Body of pancreas (tissue), 4 donors: ENCODE measurements at regions not wholly inside any gene's neighbourhood (a gene's known extent, or its start where the extent isn't known, plus 50 kb on each side); places are given as distances from the start of the nearest gene placed in this dataset.

ENCODE experiments used
- ATAC-seq: fragments of 150-250 bp; one replicate; pipeline ENCODE4 v1.9.1; 2016
- DNase-seq, 4 donors: peaks; one replicate each; pipeline ENCODE4 v3.0.0-alpha.2; 2019
- H3K27ac ChIP-seq, 4 donors: fragments of 200-600 bp; sonication (generic); 1 replicate in 3 of 4; 2 replicates in 1 of 4; pipeline versions ENCODE4 v1.5.1 to v1.6.1; 2016 to 2019; ENCODE audit warnings: mild to moderate bottlenecking in 1 of 4, mixed read lengths in 1 of 4, moderate library complexity in 1 of 4
- H3K27me3 ChIP-seq, 2 donors: fragments of 200-600 bp; sonication (generic); one replicate each; pipeline ENCODE4 v1.6.0; 2016; ENCODE audit warnings: mild to moderate bottlenecking in 1 of 2
- H3K36me3 ChIP-seq, 2 donors: fragments of 200-600 bp; sonication (generic); replicated peaks in 1 of 2; 2 replicates each; pipeline ENCODE4 v1.5.1; 2016; ENCODE audit warnings: low read depth in 2 of 2; ENCODE audit not compliant: insufficient read depth in 1 of 2
- H3K4me1 ChIP-seq: fragments of 200-600 bp; sonication (generic); one replicate; pipeline ENCODE4 v1.6.0; 2016
- H3K4me3 ChIP-seq, 2 donors: fragments of 200-600 bp; sonication (generic); 1 replicate in 1 of 2; 2 replicates in 1 of 2; pipeline ENCODE4 v1.5.1; 2016 to 2019
- H3K9me3 ChIP-seq, 3 donors: fragments of 200-600 bp; sonication (generic); 1 replicate in 2 of 3; 2 replicates in 1 of 3; pipeline ENCODE4 v1.5.1; 2016
- POLR2A ChIP-seq, 3 donors: fragments of 450-650 bp; IDR thresholded peaks; one replicate each; pipeline ENCODE4 v1.6.1; 2016; ENCODE audit warnings: antibody characterized with exemption in 3 of 3, mild to moderate bottlenecking in 2 of 3
- WGBS, 2 donors: methylation state at CpG; one replicate each; pipeline ENCODE4 v1.1.5; 2017; 5-methylcytosine and 5-hydroxymethylcytosine counted together
- intact Hi-C: fragments of 100-400 bp; cut with DNase I; formaldehyde crosslinking; loops from one replicate; pipeline ENCODE4 v1.15.1; 2023
- TF ChIP-seq, protein P1 (sequence below), 7 experiments: fragments of 450-650 bp in 4 of 7; fragments of 200-600 bp in 3 of 7; sonication (generic) in 3 of 7; IDR thresholded peaks; one replicate each; pipeline ENCODE4 v1.5.1; 2016 to 2019; ENCODE audit warnings: antibody characterized with exemption in 7 of 7

DNA sequence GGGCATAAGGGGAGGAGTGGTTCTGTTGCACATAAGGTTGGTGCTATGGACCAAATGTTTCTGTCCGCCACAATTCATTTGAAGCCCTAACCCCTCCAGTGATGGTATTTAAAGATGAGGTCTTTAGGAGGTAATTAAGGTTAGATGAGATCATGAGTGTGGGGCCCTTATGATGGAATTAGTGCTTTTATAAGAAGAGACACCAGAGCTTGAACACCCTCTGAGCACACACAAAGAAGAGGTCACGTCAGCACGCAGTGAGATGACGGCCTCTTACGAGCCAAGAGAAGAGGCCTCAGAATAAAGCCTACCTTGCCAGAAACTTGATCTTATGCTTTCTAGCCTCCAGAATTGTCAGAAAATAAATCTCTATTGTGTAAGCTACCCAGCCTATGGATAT, 386.4 kb upstream of the CYRIA start:
- WGBS, 2 donors: 86 to 91% methylated on average over 5 of the region's 5 CpGs
- H3K36me3 ChIP-seq: no peaks in the 10 kb centered on the region
- no peaks in the 10 kb centered on the region for H3K4me1 ChIP-seq
- H3K27me3 ChIP-seq: no peaks in the 10 kb centered on the region
- TF ChIP-seq, protein P1, sequence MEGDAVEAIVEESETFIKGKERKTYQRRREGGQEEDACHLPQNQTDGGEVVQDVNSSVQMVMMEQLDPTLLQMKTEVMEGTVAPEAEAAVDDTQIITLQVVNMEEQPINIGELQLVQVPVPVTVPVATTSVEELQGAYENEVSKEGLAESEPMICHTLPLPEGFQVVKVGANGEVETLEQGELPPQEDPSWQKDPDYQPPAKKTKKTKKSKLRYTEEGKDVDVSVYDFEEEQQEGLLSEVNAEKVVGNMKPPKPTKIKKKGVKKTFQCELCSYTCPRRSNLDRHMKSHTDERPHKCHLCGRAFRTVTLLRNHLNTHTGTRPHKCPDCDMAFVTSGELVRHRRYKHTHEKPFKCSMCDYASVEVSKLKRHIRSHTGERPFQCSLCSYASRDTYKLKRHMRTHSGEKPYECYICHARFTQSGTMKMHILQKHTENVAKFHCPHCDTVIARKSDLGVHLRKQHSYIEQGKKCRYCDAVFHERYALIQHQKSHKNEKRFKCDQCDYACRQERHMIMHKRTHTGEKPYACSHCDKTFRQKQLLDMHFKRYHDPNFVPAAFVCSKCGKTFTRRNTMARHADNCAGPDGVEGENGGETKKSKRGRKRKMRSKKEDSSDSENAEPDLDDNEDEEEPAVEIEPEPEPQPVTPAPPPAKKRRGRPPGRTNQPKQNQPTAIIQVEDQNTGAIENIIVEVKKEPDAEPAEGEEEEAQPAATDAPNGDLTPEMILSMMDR (IDR thresholded peaks at IDR 0.05): no peak
- TF ChIP-seq POLR2A (IDR thresholded peaks at IDR 0.05): no peak
- ATAC-seq: no peak
- H3K4me3 ChIP-seq: no peak overlapping the region
- H3K27ac ChIP-seq: no peak overlapping the region
- H3K9me3 ChIP-seq: no peaks in the 10 kb centered on the region
- intact Hi-C loops: no loop called here
- DNase-seq: no peak

DNA sequence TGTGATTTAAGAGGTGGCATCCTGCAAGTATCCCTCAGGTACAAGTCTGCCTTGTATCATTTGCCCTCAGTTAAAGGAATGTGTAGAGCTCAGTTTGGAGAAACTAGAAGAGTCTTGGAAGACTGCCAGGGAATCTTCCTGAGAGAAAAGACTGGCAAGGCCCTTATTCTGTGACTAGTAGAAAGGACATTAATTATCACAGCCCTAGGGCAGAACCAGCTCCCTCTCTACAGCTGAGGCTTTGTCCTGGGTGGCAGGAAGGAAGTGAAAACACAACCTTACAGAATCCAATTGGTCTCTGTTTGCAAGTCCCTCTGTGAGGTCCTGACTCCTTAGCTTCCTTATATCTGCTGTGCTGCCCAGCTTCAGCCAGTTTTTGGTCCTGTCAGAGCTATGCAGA, 385.9 kb upstream of the CYRIA start:
- no peak for TF ChIP-seq POLR2A (IDR thresholded peaks at IDR 0.05)
- TF ChIP-seq, protein P1 (IDR thresholded peaks at IDR 0.05): no peak
- Histone ChIP-seq H3K27me3 (no peaks in the 10 kb centered on the region), H3K4me3 (no peak overlapping the region), H3K36me3 (no peaks in the 10 kb centered on the region), H3K27ac (no peak overlapping the region), H3K4me1 (no peaks in the 10 kb centered on the region), H3K9me3 (no peaks in the 10 kb centered on the region)
- DNase-seq (no peak), ATAC-seq (no peak)
- intact Hi-C loops: no loop called here

DNA sequence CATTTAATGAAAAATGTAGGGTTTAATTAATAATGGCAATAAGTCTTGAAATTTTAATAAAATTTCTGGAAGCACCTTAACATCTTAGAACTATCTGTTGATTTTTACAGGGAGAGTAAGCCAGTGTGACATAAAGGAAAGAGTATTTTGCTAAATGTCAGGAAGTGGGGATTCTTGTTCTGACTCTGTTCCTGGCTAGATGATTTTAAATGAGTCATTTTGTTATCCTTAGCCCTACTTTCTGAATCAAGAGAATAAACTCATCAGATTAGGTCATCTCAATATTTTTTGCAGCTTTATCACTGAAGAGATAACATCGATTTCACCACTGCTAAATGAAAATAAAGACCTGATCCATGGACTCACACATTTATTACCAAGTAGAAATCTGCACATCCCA, 377.5 kb upstream of the CYRIA start:
- H3K27me3 ChIP-seq: no peaks in the 10 kb centered on the region
- 47 to 60% methylated on average over 1 of the region's 1 CpG for WGBS, 2 donors
- no peaks in the 10 kb centered on the region for H3K36me3 ChIP-seq
- intact Hi-C loops: no loop called here
- DNase-seq: no peak
- TF ChIP-seq POLR2A (IDR thresholded peaks at IDR 0.05): no peak
- TF ChIP-seq, protein P1 (IDR thresholded peaks at IDR 0.05): no peak
- no peak overlapping the region for H3K27ac ChIP-seq
- no peaks in the 10 kb centered on the region for H3K4me1 ChIP-seq
- no peak for ATAC-seq
- H3K9me3 ChIP-seq: no peaks in the 10 kb centered on the region
- H3K4me3 ChIP-seq: no peak overlapping the region

DNA sequence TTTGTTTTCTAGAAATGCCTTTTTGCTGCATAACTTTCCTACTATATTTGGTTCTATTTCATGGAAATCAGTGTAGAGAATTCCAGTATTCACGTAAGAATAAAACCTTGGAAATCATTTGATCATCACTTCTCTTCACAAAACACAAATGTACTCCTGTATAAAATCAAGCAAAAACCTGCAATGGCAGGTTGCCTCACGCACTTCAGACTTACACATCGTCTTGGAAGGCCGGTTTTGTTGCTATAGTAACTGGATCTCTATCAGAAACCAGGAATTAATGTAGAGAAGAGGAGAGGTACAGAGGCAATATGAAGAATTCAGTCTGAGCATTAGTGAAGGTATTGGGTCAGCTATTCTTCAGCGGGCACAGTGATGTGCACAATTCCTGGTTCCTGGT, 370.7 kb upstream of the CYRIA start:
- H3K9me3 ChIP-seq: no peaks in the 10 kb centered on the region
- no peaks in the 10 kb centered on the region for H3K4me1 ChIP-seq
- H3K36me3 ChIP-seq: no peaks in the 10 kb centered on the region
- 68 to 69% methylated on average over 5 of the region's 5 CpGs for WGBS, 2 donors
- intact Hi-C loops: no loop called here
- DNase-seq: no peak
- H3K4me3 ChIP-seq: no peak overlapping the region
- no peaks in the 10 kb centered on the region for H3K27me3 ChIP-seq
- ATAC-seq: no peak
- no peak overlapping the region for H3K27ac ChIP-seq
- TF ChIP-seq POLR2A (IDR thresholded peaks at IDR 0.05): no peak
- TF ChIP-seq, protein P1 (IDR thresholded peaks at IDR 0.05): no peak

DNA sequence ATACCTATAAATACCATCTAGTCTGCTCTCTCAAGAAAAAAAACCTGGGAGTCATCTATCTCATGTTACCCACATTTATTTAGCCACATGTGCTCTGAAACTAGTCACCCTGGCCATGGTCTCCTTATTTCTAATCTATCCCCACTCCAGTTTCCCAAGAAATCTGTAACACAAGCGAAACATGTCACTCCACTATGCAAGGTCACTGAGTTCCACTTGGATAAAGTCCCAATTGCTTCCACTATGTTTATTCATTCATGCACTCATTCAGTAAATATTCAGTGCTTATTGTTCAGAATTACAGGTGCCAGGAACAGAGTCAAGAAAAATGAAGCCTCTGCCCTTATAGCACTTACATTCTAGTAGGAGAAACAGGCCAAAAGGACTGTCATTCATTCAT, 369.4 kb upstream of the CYRIA start:
- Histone ChIP-seq H3K4me3 (no peak overlapping the region), H3K27ac (no peak overlapping the region), H3K9me3 (no peaks in the 10 kb centered on the region), H3K27me3 (no peaks in the 10 kb centered on the region), H3K36me3 (no peaks in the 10 kb centered on the region), H3K4me1 (no peaks in the 10 kb centered on the region)
- intact Hi-C loops: no loop called here
- ATAC-seq (no peak), DNase-seq (no peak)
- 17 to 22% methylated on average over 1 of the region's 1 CpG for WGBS, 2 donors
- TF ChIP-seq, protein P1 (IDR thresholded peaks at IDR 0.05): no peak
- TF ChIP-seq POLR2A (IDR thresholded peaks at IDR 0.05): no peak
